ENCODE measurements at regions not wholly inside any gene's neighbourhood (a gene's known extent, or its start where the extent isn't known, plus 50 kb on each side); places are given as distances from the start of the nearest gene placed in this dataset.

DNA sequence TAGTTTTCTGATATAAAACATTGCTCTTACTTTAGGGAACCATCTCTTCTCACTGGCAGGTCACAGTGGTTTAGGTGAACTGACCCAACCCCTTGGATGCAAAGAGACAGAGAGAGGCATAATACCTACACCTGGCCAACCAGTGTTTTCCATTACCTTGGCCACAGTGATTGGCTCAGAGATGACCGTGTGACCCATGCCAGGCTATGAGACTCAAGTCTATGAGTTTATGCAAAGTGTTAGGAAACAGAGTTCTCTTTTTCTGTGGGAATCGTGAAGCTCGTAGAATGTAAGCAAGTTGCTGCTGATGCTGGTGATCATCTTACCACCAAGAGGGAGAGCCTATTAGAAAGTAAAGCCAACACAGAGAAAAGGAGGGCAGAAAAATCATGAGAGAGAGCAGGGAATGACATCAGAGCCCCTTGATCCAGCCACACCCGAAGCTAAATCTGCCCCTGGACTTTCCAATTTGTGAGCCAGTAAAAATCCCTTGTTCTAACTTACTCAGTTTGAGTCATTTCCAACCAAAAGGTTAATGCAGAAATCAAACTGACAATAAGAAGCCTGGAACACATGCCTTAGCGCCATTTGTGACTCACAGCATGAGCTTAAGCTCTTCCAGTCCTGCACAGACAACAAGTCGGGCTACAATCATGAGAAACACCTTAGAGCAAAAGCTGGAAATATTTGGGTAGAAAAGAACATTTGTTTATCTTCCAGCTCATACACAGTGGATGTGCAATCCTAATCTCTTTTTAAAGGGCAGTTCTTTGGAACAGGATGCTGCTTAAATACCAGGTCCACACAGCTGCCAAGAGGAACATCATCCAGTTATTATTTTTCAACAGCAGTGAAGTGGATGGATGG, 81.3 kb upstream of the KAZN start:
- peak; percentile 24 for DNase-seq (ENCODE audit: low spot score)
- TF ChIP-seq, protein P1, sequence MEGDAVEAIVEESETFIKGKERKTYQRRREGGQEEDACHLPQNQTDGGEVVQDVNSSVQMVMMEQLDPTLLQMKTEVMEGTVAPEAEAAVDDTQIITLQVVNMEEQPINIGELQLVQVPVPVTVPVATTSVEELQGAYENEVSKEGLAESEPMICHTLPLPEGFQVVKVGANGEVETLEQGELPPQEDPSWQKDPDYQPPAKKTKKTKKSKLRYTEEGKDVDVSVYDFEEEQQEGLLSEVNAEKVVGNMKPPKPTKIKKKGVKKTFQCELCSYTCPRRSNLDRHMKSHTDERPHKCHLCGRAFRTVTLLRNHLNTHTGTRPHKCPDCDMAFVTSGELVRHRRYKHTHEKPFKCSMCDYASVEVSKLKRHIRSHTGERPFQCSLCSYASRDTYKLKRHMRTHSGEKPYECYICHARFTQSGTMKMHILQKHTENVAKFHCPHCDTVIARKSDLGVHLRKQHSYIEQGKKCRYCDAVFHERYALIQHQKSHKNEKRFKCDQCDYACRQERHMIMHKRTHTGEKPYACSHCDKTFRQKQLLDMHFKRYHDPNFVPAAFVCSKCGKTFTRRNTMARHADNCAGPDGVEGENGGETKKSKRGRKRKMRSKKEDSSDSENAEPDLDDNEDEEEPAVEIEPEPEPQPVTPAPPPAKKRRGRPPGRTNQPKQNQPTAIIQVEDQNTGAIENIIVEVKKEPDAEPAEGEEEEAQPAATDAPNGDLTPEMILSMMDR (IDR thresholded peaks at IDR 0.05; ENCODE audit: extremely low read depth, missing control alignments): no peak

DNA sequence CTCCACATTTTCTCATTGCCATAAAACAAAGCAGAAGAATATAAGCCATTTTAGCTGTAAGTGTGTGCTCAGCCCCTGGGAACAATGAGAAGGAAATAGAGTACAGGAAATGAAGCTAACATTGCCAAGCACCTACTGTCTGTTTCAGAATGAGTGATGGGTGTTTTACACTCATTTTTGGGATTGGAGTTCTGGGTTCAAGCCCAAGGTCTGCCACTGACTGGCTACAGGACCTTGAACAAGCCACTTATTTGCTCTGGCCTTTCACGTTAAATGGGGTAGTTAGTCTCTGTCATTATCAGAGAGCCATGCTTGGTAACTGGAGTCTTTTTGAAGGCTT, 80.7 kb upstream of the KAZN start:
- TF ChIP-seq, protein P1 (IDR thresholded peaks at IDR 0.05; ENCODE audit: extremely low read depth, missing control alignments): no peak
- DNase-seq (ENCODE audit: low spot score): no peak

DNA sequence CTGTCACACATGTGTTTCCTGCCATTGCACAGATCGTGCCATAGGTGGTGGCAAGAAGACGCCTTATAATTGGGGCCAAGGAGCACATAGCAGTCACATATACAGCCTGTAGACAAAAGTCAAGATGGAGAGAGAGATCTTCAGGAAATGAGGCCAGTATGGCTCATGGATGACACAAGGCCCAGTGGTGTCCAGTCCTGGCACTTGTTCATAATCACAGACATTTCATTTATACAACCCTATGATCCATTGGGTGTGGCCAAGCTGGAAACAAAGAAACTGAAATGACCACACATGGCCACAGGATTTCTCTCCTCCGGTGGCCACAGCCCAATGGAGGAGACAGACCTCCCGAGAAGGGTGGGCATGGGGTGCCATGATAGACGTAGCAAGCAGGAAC, 78.5 kb upstream of the KAZN start:
- DNase-seq (ENCODE audit: low spot score): no peak
- TF ChIP-seq, protein P1 (IDR thresholded peaks at IDR 0.05; ENCODE audit: extremely low read depth, missing control alignments): no peak

DNA sequence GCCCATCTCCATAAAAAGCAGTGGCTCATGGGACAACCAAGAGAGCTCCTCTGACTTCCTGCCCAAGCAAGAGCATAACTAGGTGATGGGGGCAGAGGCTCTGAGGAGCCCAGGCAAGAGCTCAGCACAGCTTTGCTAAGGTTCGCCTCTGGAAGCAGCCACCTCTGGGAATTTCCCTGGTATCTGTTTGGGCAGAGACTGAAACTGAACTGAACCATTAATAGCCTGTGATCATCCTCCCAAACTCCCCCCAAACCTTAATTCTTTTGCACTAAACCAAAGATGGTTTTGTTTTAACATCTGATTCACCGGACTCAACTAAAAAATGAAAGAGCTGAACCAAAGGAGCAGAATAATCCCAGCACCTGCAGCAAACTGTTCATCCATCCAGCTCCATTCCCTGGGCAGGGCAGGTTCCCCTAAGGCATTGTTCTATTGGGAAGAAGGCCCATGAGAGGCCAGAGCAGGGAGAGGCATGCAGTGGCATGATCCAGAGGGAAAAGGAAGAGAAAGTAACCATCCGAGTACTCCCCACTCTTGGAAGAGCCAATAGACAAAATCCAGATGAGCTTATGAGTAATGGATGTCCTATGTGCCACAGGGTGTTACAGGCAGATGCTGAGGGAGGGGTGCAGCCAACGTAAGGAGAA, 77.8 kb upstream of the KAZN start:
- TF ChIP-seq, protein P1 (IDR thresholded peaks at IDR 0.05; ENCODE audit: extremely low read depth, missing control alignments): no peak
- DNase-seq (ENCODE audit: low spot score): peak; percentile 28

DNA sequence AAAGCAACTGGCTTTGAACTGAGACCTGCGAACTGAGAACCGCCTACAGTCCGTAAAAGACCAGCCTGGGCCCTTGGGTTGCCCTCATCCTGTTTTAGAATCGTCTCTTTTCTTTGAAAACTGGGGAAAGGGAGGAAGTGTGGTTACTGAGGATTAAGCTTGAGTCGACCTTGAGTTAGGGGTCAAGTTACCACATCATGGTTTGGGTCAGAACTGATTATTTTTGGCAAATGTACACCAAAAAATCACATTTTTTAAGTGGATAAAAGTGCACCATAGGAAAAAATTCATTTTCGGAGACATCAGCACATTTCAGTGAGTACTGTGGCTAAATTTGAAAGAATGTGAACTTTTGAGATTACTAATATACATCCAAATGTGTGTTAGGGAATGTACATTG, 76.9 kb upstream of the KAZN start:
- TF ChIP-seq, protein P1 (IDR thresholded peaks at IDR 0.05; ENCODE audit: extremely low read depth, missing control alignments): no peak
- no peak for DNase-seq (ENCODE audit: low spot score)

DNA sequence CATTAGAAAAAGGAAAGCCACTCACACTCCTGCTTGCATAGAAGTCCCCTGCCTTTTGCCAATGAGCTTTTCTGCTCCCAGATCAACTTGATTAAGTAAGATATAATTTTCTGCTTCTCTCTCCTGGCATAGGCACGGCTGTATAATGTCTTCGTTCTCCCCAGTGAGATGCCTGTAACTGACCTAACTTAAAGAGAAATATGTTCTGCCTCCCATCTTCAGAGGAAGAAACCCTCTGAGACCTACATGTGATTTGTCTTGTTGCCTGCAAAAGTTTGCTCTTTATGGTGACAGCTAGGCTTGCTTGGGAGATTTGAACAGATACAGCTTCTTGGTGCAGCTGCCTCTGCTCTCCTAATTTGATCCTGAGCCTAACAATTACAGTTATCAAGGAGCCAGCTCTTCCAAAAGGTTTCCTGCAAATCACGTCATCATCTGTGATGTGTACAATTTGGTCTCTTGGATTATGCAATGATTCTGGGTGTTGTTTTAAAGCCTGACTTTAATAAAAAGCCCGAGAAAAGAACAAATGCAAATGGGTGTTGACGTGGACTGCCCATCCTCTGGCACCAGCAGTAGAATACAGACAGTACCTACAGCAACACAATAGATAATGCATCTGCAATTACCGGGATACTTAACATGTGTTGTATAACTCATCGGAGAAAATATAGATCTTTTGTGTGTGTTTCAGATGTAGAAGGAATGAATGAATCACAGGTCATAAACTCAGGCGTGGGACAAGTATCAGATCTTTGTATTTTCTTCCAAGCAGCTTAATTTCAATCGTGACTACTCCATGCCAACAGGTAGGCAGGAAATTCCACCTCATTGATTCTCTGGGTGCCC, 76.2 kb upstream of the KAZN start:
- no peak for DNase-seq (ENCODE audit: low spot score)
- TF ChIP-seq, protein P1 (IDR thresholded peaks at IDR 0.05; ENCODE audit: extremely low read depth, missing control alignments): no peak

DNA sequence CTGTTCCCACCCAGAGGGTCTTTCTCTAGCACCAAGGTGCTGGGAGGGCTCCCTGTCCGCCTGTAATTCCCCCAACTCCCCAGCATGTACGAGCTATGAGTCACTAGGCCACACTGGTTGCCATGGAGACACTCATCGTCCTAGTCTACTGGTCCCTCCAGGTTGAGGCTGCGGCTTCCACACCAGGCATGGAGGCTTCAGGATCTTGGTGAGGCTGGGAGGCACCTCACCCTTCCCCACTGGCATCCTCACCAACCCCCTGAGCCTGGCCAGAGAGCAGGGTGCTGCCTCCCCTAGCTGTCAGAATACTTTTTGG, 75.6 kb upstream of the KAZN start:
- DNase-seq (ENCODE audit: low spot score): peak; percentile 64
- TF ChIP-seq, protein P1 (IDR thresholded peaks at IDR 0.05; ENCODE audit: extremely low read depth, missing control alignments): no peak
